HG02623 (cell line): ENCODE measurements at regions not wholly inside any gene's neighbourhood (a gene's known extent, or its start where the extent isn't known, plus 50 kb on each side); places are given as distances from the start of the nearest gene placed in this dataset.
"Not testable (repeated sequence)": the region's sequence is repeated elsewhere in the genome, so short reads cannot be mapped to it uniquely, and the experiment has no call there.

Experiments
- ATAC-seq: cut with Tn5 transposase; IDR thresholded peaks from one replicate; pipeline ENCODE4 v1.9.1; 2021; ENCODE audit warnings: moderate library complexity; ENCODE audit not compliant: unreplicated experiment

GRCh38 chr10:125407557-125407956, 247.2 kb upstream of the CTBP2 start:
- ATAC-seq: no peak

- no peak for ATAC-seq
These were observed 246.7 kb upstream of the CTBP2 start for GRCh38 chr10:125407000-125407502.

- ATAC-seq: not testable (repeated sequence)
These were observed 244.5 kb upstream of the CTBP2 start for GRCh38 chr10:125404902-125405301.

- ATAC-seq: no peak
These were observed 241.1 kb upstream of the CTBP2 start for GRCh38 chr10:125401462-125401861.

GRCh38 chr10:125399289-125399688, 238.9 kb upstream of the CTBP2 start:
- ATAC-seq: no peak

- ATAC-seq: no peak
These were observed 237.9 kb upstream of the CTBP2 start for GRCh38 chr10:125398270-125398669.

- no peak for ATAC-seq
These were observed 237.2 kb upstream of the CTBP2 start for GRCh38 chr10:125397608-125398007.

- no peak for ATAC-seq
These were observed 236.3 kb upstream of the CTBP2 start for GRCh38 chr10:125396676-125397075.

GRCh38 chr10:125392609-125393008, 232.2 kb upstream of the CTBP2 start:
- no peak for ATAC-seq

GRCh38 chr10:125392154-125392553, 231.8 kb upstream of the CTBP2 start:
- ATAC-seq: no peak

GRCh38 chr10:125389648-125390047, 229.3 kb upstream of the CTBP2 start:
- no peak for ATAC-seq

- ATAC-seq: no peak
These were observed 219.2 kb upstream of the CTBP2 start for GRCh38 chr10:125379592-125379991.

- ATAC-seq: no peak
These were observed 217.0 kb upstream of the CTBP2 start for GRCh38 chr10:125377368-125377767.

GRCh38 chr10:125375210-125375609, 214.8 kb upstream of the CTBP2 start:
- ATAC-seq: no peak

- ATAC-seq: no peak
These were observed 213.2 kb upstream of the CTBP2 start for GRCh38 chr10:125373546-125373945.

GRCh38 chr10:125370578-125370977, 210.2 kb upstream of the CTBP2 start:
- no peak for ATAC-seq

- no peak for ATAC-seq
These were observed 209.3 kb upstream of the CTBP2 start for GRCh38 chr10:125369382-125370326.

- ATAC-seq: no peak
These were observed 207.8 kb upstream of the CTBP2 start for GRCh38 chr10:125368146-125368545.

- no peak for ATAC-seq
These were observed 203.4 kb upstream of the CTBP2 start for GRCh38 chr10:125363791-125364190.

- no peak for ATAC-seq
These were observed 202.6 kb upstream of the CTBP2 start for GRCh38 chr10:125362950-125363349.

- no peak for ATAC-seq
These were observed 199.0 kb upstream of the CTBP2 start for GRCh38 chr10:125359401-125359800.

- no peak for ATAC-seq
These were observed 195.3 kb upstream of the CTBP2 start for GRCh38 chr10:125355657-125356056.
